Right ventricle myocardium superior (tissue), 1 donor: ENCODE measurements at regions not wholly inside any gene's neighbourhood (a gene's known extent, or its start where the extent isn't known, plus 50 kb on each side); places are given as distances from the start of the nearest gene placed in this dataset.
A peak's percentile ranks its signal among the peaks of the same experiment; 100 is the strongest.
"Not testable (repeated sequence)": the region's sequence is repeated elsewhere in the genome, so short reads cannot be mapped to it uniquely, and the experiment has no call there.

Source experiments
- ATAC-seq: fragments of 200-7000 bp; cut with Tn5 transposase; one replicate; pipeline ENCODE4 v1.9.1; 2020; ENCODE audit warnings: mild to moderate bottlenecking; ENCODE audit not compliant: poor library complexity
- DNase-seq: peaks from one replicate; pipeline ENCODE4 v3.0.0-alpha.2; 2020
- intact Hi-C: fragments of 100-400 bp; cut with DNase I; formaldehyde crosslinking; loops from one replicate; pipeline ENCODE4 v1.11.2; 2022
- donor health status: DM: no; HTN: yes; CAD: no; lungs with severe emphysema.

DNA sequence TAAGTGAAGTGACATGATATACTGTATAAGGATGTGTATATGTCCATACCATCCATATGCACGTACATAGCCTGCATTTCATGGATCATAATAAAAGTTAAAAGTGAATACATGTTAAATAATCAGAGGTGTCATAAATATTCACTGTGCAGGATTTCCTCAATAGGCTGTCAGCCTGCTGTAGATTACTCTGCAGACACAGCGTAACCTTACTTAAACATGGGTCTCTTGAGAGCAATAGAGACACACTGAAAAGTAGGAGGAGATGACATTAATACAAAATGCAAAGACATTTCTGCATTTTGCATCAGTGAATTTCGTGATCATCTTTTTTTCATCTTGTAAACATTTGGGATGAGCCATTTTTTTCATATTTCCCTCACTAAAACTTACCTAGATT lies 955.2 kb upstream of the DIAPH2 start:
- intact Hi-C loops, result no loop called here
- ATAC-seq (no peak), DNase-seq (no peak)

GRCh38 chrX:95733426-95733825 lies 951.2 kb upstream of the DIAPH2 start:
- no peak for ATAC-seq
- intact Hi-C loops, result no loop called here
- DNase-seq, result no peak

GRCh38 chrX:95754411-95754810 lies 930.2 kb upstream of the DIAPH2 start:
- intact Hi-C loops, result no loop called here

GRCh38 chrX:95760356-95760755 lies 924.3 kb upstream of the DIAPH2 start:
- no peak for ATAC-seq
- DNase-seq, result no peak
- intact Hi-C loops, result no loop called here

More at GRCh38 chrX:95754411-95754810, 930.2 kb upstream of the DIAPH2 start:
- DNase-seq, result no peak
- no peak for ATAC-seq

- DNase-seq (no peak), ATAC-seq (no peak)
- intact Hi-C loops, result no loop called here
Measured at GRCh38 chrX:95762716-95763115, 921.9 kb upstream of the DIAPH2 start.

DNA sequence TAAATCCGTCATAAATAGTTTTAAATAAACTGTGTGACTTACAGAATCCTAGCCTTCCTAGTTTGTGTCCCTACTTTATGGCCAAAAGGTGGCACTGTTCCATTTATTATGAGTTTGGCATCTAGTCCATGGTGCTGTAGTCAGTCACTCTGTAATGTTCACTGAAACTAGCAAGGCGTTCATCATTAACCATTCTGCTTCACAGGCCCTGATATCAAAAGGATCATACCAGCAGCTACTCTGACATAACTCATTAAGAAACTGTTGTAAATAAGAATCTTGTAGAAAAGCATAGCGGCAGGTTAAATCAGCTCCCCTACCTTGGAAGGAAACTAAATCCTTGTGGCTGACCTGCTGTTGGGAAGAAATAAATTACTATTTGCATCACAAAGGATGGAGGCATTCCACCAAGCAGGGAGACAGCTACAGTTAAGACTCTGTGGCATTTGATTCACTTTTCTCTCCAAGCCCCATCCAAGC lies 919.6 kb upstream of the DIAPH2 start:
- no peak for ATAC-seq
- intact Hi-C loops, result no loop called here
- DNase-seq, result no peak

DNA sequence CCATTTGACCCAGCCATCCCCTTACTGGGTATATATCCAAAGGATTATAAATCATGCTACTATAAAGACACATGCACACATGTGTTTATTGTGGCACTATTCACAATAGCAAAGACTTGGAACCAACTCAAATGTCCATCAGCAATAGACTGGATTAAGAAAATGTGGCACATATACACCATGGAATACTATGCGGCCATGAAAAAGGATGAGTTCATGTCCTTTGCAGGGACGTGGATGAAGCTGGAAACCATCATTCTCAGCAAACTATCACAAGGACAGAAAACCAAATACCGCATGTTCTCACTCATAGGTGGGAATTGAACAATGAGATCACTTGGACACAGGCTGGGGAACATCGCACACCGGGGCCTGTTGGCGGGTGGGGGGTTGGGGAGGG lies 913.4 kb upstream of the DIAPH2 start:
- ATAC-seq, DNase-seq, intact Hi-C loops: not testable (repeated sequence)

DNA sequence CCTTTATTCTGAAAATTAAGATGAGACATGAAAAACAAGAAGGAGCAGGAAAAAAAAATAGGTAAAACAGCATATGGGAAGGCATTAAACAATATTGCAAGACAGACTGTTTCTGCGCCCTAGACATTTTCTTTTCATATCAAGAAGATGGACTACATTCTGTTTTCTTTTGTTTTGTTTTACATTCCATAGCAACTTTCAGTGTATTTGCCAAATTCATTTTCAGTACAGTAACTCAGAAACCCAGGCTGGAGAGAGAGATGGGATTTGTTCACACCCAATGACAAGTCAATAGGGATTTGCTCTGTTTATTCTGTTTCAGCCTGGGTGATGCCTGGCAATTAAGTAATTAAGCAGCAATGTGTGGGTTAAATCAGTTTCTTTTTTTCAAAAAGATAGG lies 892.8 kb upstream of the DIAPH2 start:
- no peak for ATAC-seq
- intact Hi-C loops, result no loop called here
- DNase-seq, result no peak

- no peak for DNase-seq
- no peak for ATAC-seq
- intact Hi-C loops, result no loop called here
Measured at GRCh38 chrX:95797344-95797743, 887.3 kb upstream of the DIAPH2 start.

GRCh38 chrX:95823796-95824195 lies 860.8 kb upstream of the DIAPH2 start:
- ATAC-seq (no peak), DNase-seq (no peak)
- intact Hi-C loops, result no loop called here

DNA sequence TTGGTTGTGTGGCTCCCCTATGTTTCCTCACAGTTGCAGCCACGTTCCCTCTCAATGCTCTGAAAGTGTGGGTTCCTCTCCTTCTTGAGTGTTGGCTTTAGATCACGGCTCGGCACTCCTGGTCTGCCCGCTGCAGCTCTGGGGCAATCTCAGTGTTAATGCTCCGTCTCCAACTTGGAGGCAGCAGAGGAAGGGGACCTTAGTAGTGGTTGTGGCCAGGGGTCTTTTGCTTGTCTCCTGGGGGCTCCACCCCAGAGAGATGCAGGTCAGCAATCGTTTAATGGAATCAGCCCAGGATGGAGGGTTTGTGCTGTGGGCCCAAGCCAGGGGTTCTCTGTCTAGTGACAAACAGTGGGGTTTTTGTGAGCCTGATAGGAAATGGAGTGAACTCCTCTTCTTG lies 849.4 kb upstream of the DIAPH2 start:
- no peak for DNase-seq
- intact Hi-C loops, result no loop called here
- ATAC-seq, result no peak

DNA sequence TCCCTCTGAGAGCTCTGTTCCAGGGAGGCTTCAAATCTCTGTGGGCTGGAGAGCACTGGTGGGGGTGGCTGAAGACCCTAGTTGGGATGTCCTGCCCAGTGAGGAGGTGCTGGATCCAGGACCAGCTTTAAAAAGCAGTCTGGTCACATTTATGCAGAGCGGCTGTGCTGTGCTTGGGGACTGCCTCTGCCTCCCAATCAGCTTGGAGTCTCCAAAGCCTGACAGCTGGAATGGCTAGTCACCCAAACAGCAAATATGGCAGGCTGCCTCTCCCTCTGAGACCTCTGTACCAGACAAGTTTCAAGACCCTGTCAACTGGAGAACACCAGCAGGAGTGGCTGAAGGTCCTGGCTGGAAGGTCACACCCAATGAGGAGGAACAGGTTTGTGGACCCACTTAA lies 848.1 kb upstream of the DIAPH2 start:
- DNase-seq (no peak), ATAC-seq (no peak)
- intact Hi-C loops, result no loop called here

DNA sequence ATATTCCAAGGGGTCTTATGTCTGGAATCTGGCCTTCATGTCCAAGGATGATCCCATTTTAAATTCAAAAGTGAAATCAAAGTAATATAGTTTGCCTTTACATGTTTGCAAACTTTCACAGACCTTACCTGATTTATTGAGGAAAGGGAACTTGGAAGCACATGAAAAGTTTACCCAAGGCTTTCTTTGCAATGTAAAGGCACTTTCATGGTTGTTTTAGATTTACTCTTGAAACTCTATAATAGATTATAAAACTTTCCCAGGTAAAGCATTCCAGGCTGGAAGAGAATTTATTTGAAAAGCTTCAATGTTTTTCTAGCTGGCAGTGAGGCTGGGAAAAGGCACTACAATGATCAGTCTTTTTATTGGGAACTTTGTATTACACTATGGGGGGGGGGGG lies 842.8 kb upstream of the DIAPH2 start:
- intact Hi-C loops, result no loop called here
- DNase-seq (no peak), ATAC-seq (no peak)

DNA sequence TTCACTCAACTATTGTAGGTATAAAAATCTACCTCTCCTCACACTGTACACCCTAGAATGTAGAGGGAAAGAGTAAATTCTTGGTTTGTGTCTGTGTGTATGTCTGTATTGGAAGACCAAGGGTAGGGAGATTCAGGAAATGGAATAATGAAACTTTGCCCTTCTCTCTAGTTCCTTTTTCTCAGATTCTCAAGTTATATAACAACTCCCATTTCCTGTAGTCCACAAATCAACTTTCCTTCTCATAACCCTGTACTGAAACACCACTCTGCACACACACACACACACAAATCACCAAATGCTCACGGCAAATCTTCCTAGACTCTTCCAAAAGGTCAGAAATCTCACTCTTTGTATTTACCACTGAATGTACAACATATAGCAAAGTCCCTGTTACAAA lies 824.5 kb upstream of the DIAPH2 start:
- DNase-seq (no peak), ATAC-seq (no peak)
- intact Hi-C loops, result no loop called here

- intact Hi-C loops, result no loop called here
- no peak for ATAC-seq
- no peak for DNase-seq
Measured at GRCh38 chrX:95875661-95876060, 809.0 kb upstream of the DIAPH2 start.

GRCh38 chrX:95878874-95879273 lies 805.8 kb upstream of the DIAPH2 start:
- no peak for DNase-seq
- no peak for ATAC-seq
- intact Hi-C loops, result no loop called here

GRCh38 chrX:95884186-95884585 lies 800.5 kb upstream of the DIAPH2 start:
- ATAC-seq, result peak; percentile 57
- intact Hi-C loops, result no loop called here
- no peak for DNase-seq

DNA sequence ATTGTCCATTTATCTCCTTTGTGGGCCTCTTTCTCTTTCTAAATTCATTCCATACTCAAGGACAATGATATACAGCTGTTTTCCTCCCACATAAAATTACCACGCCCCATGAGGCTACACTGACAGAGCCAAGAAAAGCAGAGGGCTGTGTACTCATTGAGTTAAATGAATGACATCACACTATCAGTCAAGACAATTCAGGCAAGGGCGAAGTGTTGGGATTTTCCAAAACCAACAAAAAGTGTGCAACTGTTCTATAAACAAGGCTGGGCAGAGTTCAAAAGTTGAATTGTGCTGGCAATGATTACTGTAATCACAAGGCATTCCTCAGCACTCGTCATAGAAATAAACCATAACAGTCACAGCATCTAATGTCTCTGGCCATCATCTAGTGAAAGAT lies 799.6 kb upstream of the DIAPH2 start:
- intact Hi-C loops, result no loop called here
- DNase-seq (no peak), ATAC-seq (peak; percentile 88)

- intact Hi-C loops, result no loop called here
- no peak for DNase-seq
- no peak for ATAC-seq
Measured at GRCh38 chrX:95889279-95889678, 795.4 kb upstream of the DIAPH2 start.

DNA sequence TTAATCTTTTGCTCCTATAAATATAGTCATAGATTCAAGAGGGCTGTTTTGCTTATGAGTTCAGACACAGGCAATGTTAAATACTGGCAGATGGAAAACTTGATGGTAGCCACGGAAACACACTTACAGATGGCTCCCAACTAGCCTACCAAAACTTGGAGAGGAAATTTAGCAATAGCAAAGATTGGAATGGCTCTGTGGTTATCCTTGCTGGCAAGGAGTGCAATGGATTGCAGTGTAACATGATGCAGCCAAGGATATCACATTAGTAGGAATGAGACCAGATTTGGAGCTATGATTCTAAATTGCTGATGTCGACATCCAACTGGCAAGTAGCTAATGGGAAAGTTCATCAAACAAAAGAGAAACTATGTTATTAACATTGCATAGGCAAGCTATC lies 791.0 kb upstream of the DIAPH2 start:
- DNase-seq (no peak), ATAC-seq (peak; percentile 68)
- intact Hi-C loops, result no loop called here

DNA sequence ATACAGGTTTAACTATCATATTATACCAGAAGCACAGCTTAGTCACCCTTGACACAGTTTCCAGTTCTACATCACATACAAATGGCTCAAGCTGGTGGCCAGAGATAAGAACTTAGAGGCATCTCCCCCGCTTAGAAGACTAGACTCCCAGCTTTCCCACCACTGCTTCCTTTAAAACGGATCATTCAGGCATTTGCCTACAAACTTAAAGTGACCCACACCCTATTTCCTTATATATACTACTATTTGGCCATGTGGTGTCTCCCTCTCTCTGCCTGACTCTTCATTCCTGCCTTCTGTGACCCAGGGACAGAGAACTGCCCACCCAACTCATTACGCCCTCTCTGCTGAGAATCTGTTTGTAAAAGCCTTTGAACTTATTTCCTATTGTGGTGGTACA lies 781.2 kb upstream of the DIAPH2 start:
- no peak for DNase-seq
- ATAC-seq, result no peak
- intact Hi-C loops, result no loop called here

- no peak for ATAC-seq
- no peak for DNase-seq
- intact Hi-C loops, result no loop called here
Measured at GRCh38 chrX:95903975-95904374, 780.7 kb upstream of the DIAPH2 start.
